ENCODE measurements at regions not wholly inside any gene's neighbourhood (a gene's known extent, or its start where the extent isn't known, plus 50 kb on each side); places are given as distances from the start of the nearest gene placed in this dataset.

DNA sequence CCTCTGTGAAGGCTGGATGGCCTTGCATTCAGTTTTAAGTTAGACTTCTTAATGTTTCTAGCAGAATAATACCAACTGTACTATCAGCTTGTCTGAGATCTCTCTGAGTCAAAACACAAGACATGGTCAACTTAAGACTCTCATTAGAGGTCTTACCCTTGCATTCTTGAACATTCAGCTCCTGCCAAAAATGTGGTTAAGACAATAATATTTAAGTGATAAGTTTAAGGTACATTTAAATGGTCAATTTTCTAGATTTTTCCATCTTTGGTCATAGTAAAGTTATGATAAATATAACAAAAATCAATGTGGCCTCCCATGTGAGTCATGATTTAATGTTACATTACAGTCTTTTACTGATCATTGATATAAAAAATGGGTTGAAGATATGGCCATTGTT lies 75.0 kb downstream of the NR2F1 start:
- TF ChIP-seq CTCF (IDR thresholded peaks at IDR 0.05 in 4 of 5, conservative IDR thresholded peaks at IDR 0.05 in 1 of 5) (no peak), POLR2A (IDR thresholded peaks at IDR 0.05) (no peak)

All from gastrocnemius medialis (tissue), 4 donors.